HEK293 (cell line): ENCODE measurements at regions not wholly inside any gene's neighbourhood (a gene's known extent, or its start where the extent isn't known, plus 50 kb on each side); places are given as distances from the start of the nearest gene placed in this dataset.

ENCODE experiments used
- CTCF ChIA-PET: fragments of 350-600 bp; formaldehyde crosslinking; extraction: SDS; loops from one replicate; lab custom pipeline; 2021; ENCODE audit warnings: antibody characterized with exemption; lab: Yijun Ruan, JAX
- POLR2A ChIA-PET: fragments of 300-600 bp; formaldehyde crosslinking; extraction: SDS; loops from one replicate; lab custom pipeline; 2020; ENCODE audit warnings: antibody characterized with exemption, inconsistent platforms; lab: Yijun Ruan, JAX
- H3K27ac ChIP-seq: fragments of 200-500 bp; sonication (Bioruptor generic); 2 replicates; pipeline ENCODE4 v1.5.1; 2014; ENCODE audit warnings: low read depth, low read length, control low read depth, inconsistent platforms; ENCODE audit errors: extremely low read depth
- H3K36me3 ChIP-seq, 2 experiments: fragments of 200-500 bp in 1 of 2; sonication (Bioruptor generic) in 1 of 2; 1 replicate in 1 of 2; 2 replicates in 1 of 2; pipeline ENCODE4 v1.5.1; 2014 to 2017; ENCODE audit warnings: inconsistent platforms in 2 of 2, low read length in 2 of 2; ENCODE audit not compliant: control insufficient read depth in 2 of 2, insufficient read depth in 1 of 2
- H3K4me1 ChIP-seq: fragments of 200-500 bp; sonication (Bioruptor generic); 2 replicates; pipeline ENCODE4 v1.5.1; 2014; ENCODE audit warnings: mild to moderate bottlenecking, low read length, inconsistent platforms; ENCODE audit not compliant: control insufficient read depth, insufficient read depth
- H3K4me3 ChIP-seq: 2 replicates; pipeline ENCODE4 v1.5.1; 2011; ENCODE audit warnings: low read depth, mild to moderate bottlenecking, control low read depth, low read length, moderate library complexity
- H3K9me3 ChIP-seq: fragments of 200-500 bp; sonication (Bioruptor generic); 2 replicates; pipeline ENCODE4 v1.5.1; 2014; ENCODE audit warnings: low read depth, low read length, inconsistent platforms; ENCODE audit not compliant: control insufficient read depth, insufficient read depth
- MEIS1 ChIP-seq: sonication (generic); formaldehyde crosslinking; IDR thresholded peaks from 2 replicates; pipeline ENCODE4 v1.8.1; 2022; ENCODE audit warnings: missing genetic modification reagents, mild to moderate bottlenecking, borderline replicate concordance
- PBX3 ChIP-seq: sonication (generic); formaldehyde crosslinking; IDR thresholded peaks from 2 replicates; pipeline ENCODE4 v1.8.1; 2022; ENCODE audit warnings: mild to moderate bottlenecking, moderate library complexity, missing genetic modification reagents
- ZBTB10 ChIP-seq: fragments of 450-650 bp; formaldehyde crosslinking; IDR thresholded peaks from 2 replicates; pipeline ENCODE4 v1.5.1; 2016; ENCODE audit warnings: missing biosample characterization, missing genetic modification characterization
- ZBTB17 ChIP-seq: fragments of 450-650 bp; formaldehyde crosslinking; IDR thresholded peaks from 2 replicates; pipeline ENCODE4 v1.5.1; 2016; ENCODE audit warnings: missing biosample characterization, missing genetic modification characterization
- ZBTB21 ChIP-seq: fragments of 450-650 bp; formaldehyde crosslinking; IDR thresholded peaks from 2 replicates; pipeline ENCODE4 v1.5.1; 2017; ENCODE audit warnings: missing biosample characterization, missing genetic modification characterization
- ZFP3 ChIP-seq: fragments of 450-650 bp; formaldehyde crosslinking; IDR thresholded peaks from 2 replicates; pipeline ENCODE4 v1.5.1; 2016; ENCODE audit warnings: low read depth, missing biosample characterization, missing genetic modification characterization
- ZNF114 ChIP-seq: fragments of 450-650 bp; formaldehyde crosslinking; IDR thresholded peaks from 2 replicates; pipeline ENCODE4 v1.5.0; 2017; ENCODE audit warnings: missing biosample characterization, missing genetic modification characterization
- ZNF138 ChIP-seq: fragments of 450-650 bp; formaldehyde crosslinking; IDR thresholded peaks from 2 replicates; pipeline ENCODE4 v1.5.1; 2016; ENCODE audit warnings: missing biosample characterization, missing genetic modification characterization, borderline replicate concordance
- ZNF24 ChIP-seq: fragments of 450-650 bp; formaldehyde crosslinking; IDR thresholded peaks from 2 replicates; pipeline ENCODE4 v1.5.1; 2016; ENCODE audit warnings: missing biosample characterization, missing genetic modification characterization
- ZNF324 ChIP-seq: fragments of 450-650 bp; formaldehyde crosslinking; IDR thresholded peaks from 2 replicates; pipeline ENCODE4 v1.5.1; 2016; ENCODE audit warnings: missing biosample characterization, missing genetic modification characterization
- ZNF404 ChIP-seq: fragments of 450-650 bp; formaldehyde crosslinking; IDR thresholded peaks from 2 replicates; pipeline ENCODE4 v1.5.1; 2017; ENCODE audit warnings: missing biosample characterization, missing genetic modification characterization
- ZNF423 ChIP-seq: fragments of 450-650 bp; formaldehyde crosslinking; IDR thresholded peaks from 2 replicates; pipeline ENCODE4 v1.5.1; 2016; ENCODE audit warnings: missing biosample characterization, missing genetic modification characterization
- ZNF48 ChIP-seq: fragments of 450-650 bp; formaldehyde crosslinking; IDR thresholded peaks from 2 replicates; pipeline ENCODE4 v1.5.1; 2016; ENCODE audit warnings: missing biosample characterization, missing genetic modification characterization
- ZNF488 ChIP-seq: fragments of 450-650 bp; formaldehyde crosslinking; IDR thresholded peaks from 2 replicates; pipeline ENCODE4 v1.5.1; 2016; ENCODE audit warnings: missing biosample characterization, missing genetic modification characterization
- ZNF529 ChIP-seq: fragments of 450-650 bp; formaldehyde crosslinking; IDR thresholded peaks from 2 replicates; pipeline ENCODE4 v1.5.1; 2017; ENCODE audit warnings: missing genetic modification characterization, missing biosample characterization; ENCODE audit not compliant: insufficient replicate concordance
- ZNF544 ChIP-seq: fragments of 450-650 bp; formaldehyde crosslinking; IDR thresholded peaks from 2 replicates; pipeline ENCODE4 v1.5.0; 2017; ENCODE audit warnings: missing biosample characterization, missing genetic modification characterization
- ZNF658 ChIP-seq: fragments of 450-650 bp; formaldehyde crosslinking; IDR thresholded peaks from 2 replicates; pipeline ENCODE4; 2016; ENCODE audit warnings: missing biosample characterization, missing genetic modification characterization
- ZNF792 ChIP-seq: fragments of 450-650 bp; formaldehyde crosslinking; IDR thresholded peaks from 2 replicates; pipeline ENCODE4 v1.5.1; 2016; ENCODE audit warnings: missing biosample characterization, missing genetic modification characterization
- ZSCAN23 ChIP-seq: fragments of 450-650 bp; formaldehyde crosslinking; IDR thresholded peaks from 2 replicates; pipeline ENCODE4 v1.5.1; 2016; ENCODE audit warnings: missing biosample characterization, missing genetic modification characterization

GRCh38 chr2:128685841-128686496, 367.3 kb upstream of the HS6ST1 start:
- ChIA-PET POLR2A (no interaction called here), CTCF (interaction anchor here (0.7 kb wide), 1 partner anchor 77 kb away, joined by 4 read pairs; no protein-coding TSS in a partner anchor)
- Histone ChIP-seq H3K27ac (no peak overlapping the region), H3K4me1 (no peaks in the 10 kb centered on the region), H3K36me3 (no peaks in the 10 kb centered on the region), H3K9me3 (no peaks in the 10 kb centered on the region), H3K4me3 (no peak overlapping the region)
- TF ChIP-seq ZNF544 (tag by site-specific recombination) (no peak), MEIS1 (CRISPR knock-in tag) (no peak), ZNF658 (tag by site-specific recombination) (no peak), PBX3 (CRISPR knock-in tag) (no peak), ZNF404 (tag by site-specific recombination) (no peak)

GRCh38 chr2:128686497-128686859, 367.8 kb upstream of the HS6ST1 start:
- CTCF ChIA-PET, result interaction anchor here (0.6 to 0.7 kb wide), 2 partner anchors 77 to 545 kb away, joined by 3 to 4 read pairs; no protein-coding TSS in a partner anchor
- Histone ChIP-seq H3K4me3 (no peak overlapping the region), H3K9me3 (no peaks in the 10 kb centered on the region), H3K4me1 (no peaks in the 10 kb centered on the region), H3K27ac (no peak overlapping the region), H3K36me3 (no peaks in the 10 kb centered on the region)
- no peak for TF ChIP-seq ZNF324 (tag by site-specific recombination)
- TF ChIP-seq ZSCAN23 (tag by site-specific recombination), result no peak
- POLR2A ChIA-PET, result no interaction called here

- no peaks in the 10 kb centered on the region for H3K9me3 ChIP-seq
- no peak for TF ChIP-seq ZNF114 (tag by site-specific recombination)
- TF ChIP-seq ZFP3, result no peak
- H3K27ac ChIP-seq, result no peak overlapping the region
- no peaks in the 10 kb centered on the region for H3K36me3 ChIP-seq
- no peak overlapping the region for H3K4me3 ChIP-seq
- CTCF ChIA-PET, result interaction anchor here (0.6 kb wide), 1 partner anchor 545 kb away, joined by 3 read pairs; no protein-coding TSS in a partner anchor
- POLR2A ChIA-PET, result no interaction called here
- no peaks in the 10 kb centered on the region for H3K4me1 ChIP-seq
Measured at GRCh38 chr2:128686881-128687555, 368.4 kb upstream of the HS6ST1 start.

GRCh38 chr2:128687565-128687964, 368.9 kb upstream of the HS6ST1 start:
- TF ChIP-seq ZNF792 (no peak), MEIS1 (CRISPR knock-in tag) (no peak), ZNF529 (no peak)
- POLR2A ChIA-PET, result no interaction called here
- H3K27ac ChIP-seq, result no peak overlapping the region

GRCh38 chr2:128689971-128690370, 371.3 kb upstream of the HS6ST1 start:
- CTCF ChIA-PET, result no interaction called here
- no peak for TF ChIP-seq ZNF423 (tag by site-specific recombination)
- no peak for TF ChIP-seq ZNF488 (tag by site-specific recombination)
- TF ChIP-seq ZBTB21 (tag by site-specific recombination), result no peak
- TF ChIP-seq ZNF658 (tag by site-specific recombination), result no peak
- TF ChIP-seq ZNF48 (tag by site-specific recombination), result no peak
- TF ChIP-seq ZBTB17 (tag by site-specific recombination), result no peak
- TF ChIP-seq ZBTB10 (tag by site-specific recombination), result no peak
- TF ChIP-seq ZNF138, result no peak
- TF ChIP-seq ZNF24 (tag by site-specific recombination), result no peak
- TF ChIP-seq, all 188 proteins: peak for 0
- Histone ChIP-seq H3K9me3 (no peaks in the 10 kb centered on the region), H3K4me3 (no peak overlapping the region), H3K36me3 (no peaks in the 10 kb centered on the region), H3K27ac (no peak overlapping the region), H3K4me1 (no peaks in the 10 kb centered on the region)
- POLR2A ChIA-PET, result no interaction called here

More at GRCh38 chr2:128687565-128687964, 368.9 kb upstream of the HS6ST1 start:
- no peaks in the 10 kb centered on the region for H3K4me1 ChIP-seq
- CTCF ChIA-PET, result no interaction called here
- H3K9me3 ChIP-seq, result no peaks in the 10 kb centered on the region
- H3K36me3 ChIP-seq, result no peaks in the 10 kb centered on the region
- H3K4me3 ChIP-seq, result no peak overlapping the region
